ENCODE measurements at regions not wholly inside any gene's neighbourhood (a gene's known extent, or its start where the extent isn't known, plus 50 kb on each side); places are given as distances from the start of the nearest gene placed in this dataset.

DNA sequence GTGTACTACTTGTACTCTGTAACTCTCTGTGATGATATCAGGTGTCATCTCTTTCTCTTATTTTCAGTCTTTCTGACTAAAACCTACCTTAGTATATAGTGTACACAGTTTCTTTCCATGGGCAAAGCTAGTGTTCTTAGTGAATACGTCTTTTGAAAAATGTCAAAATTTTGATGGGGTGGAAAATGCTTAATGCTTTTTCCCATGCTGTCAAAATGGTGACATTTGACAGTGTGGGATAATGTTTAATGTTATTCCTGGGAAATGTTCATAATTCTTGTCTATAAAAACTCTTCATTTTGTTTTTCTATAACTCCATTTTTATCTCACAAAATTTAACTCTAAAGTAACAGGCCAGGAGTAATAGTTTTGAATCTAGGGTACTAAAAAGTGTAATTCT lies 742.7 kb upstream of the FOXG1 start:
- DNase-seq (ENCODE audit: low read depth in 1 of 2, low spot score in 1 of 2) = no peak
- H3K27me3 ChIP-seq = no peaks in the 10 kb centered on the region
- no peaks in the 10 kb centered on the region for H3K36me3 ChIP-seq
- H3K4me1 ChIP-seq (ENCODE audit: low read depth) = peaks cover 4% of the 10 kb centered on the region
- no peak overlapping the region for H3K4me3 ChIP-seq
- TF ChIP-seq CTCF (IDR thresholded peaks at IDR 0.05; ENCODE audit: low read depth, low read length) = no peak
- H3K9me3 ChIP-seq (ENCODE audit: low read depth) = no peaks in the 10 kb centered on the region
- no peak overlapping the region for H3K27ac ChIP-seq

GRCh38 chr14:28052251-28052650 lies 714.3 kb upstream of the FOXG1 start:
- Histone ChIP-seq H3K4me1 (ENCODE audit: low read depth) (no peaks in the 10 kb centered on the region), H3K4me3 (no peak overlapping the region), H3K9me3 (ENCODE audit: low read depth) (no peaks in the 10 kb centered on the region), H3K27me3 (no peaks in the 10 kb centered on the region), H3K27ac (no peak overlapping the region), H3K36me3 (no peaks in the 10 kb centered on the region)
- TF ChIP-seq CTCF (IDR thresholded peaks at IDR 0.05; ENCODE audit: low read depth, low read length) = no peak
- DNase-seq (ENCODE audit: low read depth in 1 of 2, low spot score in 1 of 2) = no peak

DNA sequence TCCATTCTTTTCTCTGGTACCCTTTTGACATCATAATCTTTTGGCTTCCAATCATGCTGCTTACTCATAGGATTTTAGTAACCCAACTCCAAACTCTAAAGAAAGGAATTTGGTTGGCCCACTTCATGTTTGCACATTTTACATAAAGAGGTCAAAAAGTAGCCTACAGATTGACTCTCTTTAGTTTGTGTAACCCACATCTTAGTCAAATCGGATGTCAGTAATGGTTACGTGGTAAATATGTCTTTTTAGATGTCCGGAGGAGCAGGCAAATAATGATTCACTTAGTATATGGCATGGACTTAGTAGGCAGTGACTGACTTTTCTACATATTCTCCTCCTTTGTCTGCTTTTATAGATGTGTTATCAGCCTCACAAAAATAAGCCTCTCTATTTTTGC lies 711.6 kb upstream of the FOXG1 start:
- H3K27ac ChIP-seq = no peak overlapping the region
- no peaks in the 10 kb centered on the region for H3K9me3 ChIP-seq (ENCODE audit: low read depth)
- no peak for DNase-seq (ENCODE audit: low read depth in 1 of 2, low spot score in 1 of 2)
- peaks cover 11% of the 10 kb centered on the region for H3K4me1 ChIP-seq (ENCODE audit: low read depth)
- no peaks in the 10 kb centered on the region for H3K27me3 ChIP-seq
- TF ChIP-seq CTCF (IDR thresholded peaks at IDR 0.05; ENCODE audit: low read depth, low read length) = no peak
- no peaks in the 10 kb centered on the region for H3K36me3 ChIP-seq
- no peak overlapping the region for H3K4me3 ChIP-seq

DNA sequence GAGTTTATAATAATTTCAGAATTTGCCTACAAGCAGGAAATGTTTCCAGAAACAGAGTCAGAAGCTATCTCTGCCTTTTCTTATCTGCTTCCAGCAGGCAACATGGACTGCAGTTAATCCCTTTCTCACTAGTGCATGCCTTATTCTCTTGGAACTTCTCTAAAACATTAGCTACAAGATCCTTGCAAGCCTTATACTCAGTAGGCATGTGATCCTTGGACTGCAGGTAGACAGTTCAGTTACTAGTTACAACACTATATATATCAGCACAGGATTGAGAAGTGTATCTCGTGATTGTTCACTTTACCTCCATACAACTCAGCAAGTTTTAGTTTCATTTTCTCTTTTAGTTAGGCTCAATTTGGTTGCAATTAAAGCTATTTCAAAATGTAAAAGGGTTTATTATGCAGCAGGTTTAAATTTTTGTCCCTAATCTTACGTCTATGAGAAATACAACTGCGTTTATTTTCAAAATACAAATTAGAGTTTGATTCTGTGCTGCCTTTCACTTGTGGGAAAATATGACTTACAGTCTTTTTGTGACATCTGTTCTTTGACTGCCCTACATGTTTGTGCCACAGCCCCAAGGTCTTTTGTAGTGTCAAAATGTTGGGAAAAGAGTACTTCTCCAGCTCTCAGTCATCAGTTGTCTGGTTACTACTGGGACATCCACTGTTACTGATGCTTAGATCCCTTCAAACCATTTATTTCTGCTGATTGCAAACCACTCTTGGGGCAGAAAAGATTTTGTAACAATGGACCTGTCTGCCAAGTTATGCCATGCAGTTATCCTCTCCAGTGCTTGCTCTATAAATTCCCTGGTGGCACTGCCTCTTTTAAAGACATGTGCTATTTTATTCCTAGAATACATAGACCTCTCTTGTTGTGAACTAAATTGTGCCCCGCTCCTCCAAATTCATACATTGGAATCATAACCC lies 709.0 kb upstream of the FOXG1 start:
- DNase-seq (ENCODE audit: low read depth in 1 of 2, low spot score in 1 of 2) = no peak
- peaks cover 11% of the 10 kb centered on the region for H3K4me1 ChIP-seq (ENCODE audit: low read depth)
- H3K27ac ChIP-seq = no peak overlapping the region
- H3K36me3 ChIP-seq = no peaks in the 10 kb centered on the region
- no peak overlapping the region for H3K4me3 ChIP-seq
- H3K27me3 ChIP-seq = no peaks in the 10 kb centered on the region
- no peaks in the 10 kb centered on the region for H3K9me3 ChIP-seq (ENCODE audit: low read depth)
- TF ChIP-seq CTCF (IDR thresholded peaks at IDR 0.05; ENCODE audit: low read depth, low read length) = no peak

- no peak for TF ChIP-seq CTCF (IDR thresholded peaks at IDR 0.05; ENCODE audit: low read depth, low read length)
- Histone ChIP-seq H3K36me3 (no peaks in the 10 kb centered on the region), H3K4me1 (ENCODE audit: low read depth) (peaks cover 11% of the 10 kb centered on the region), H3K27ac (no peak overlapping the region), H3K4me3 (no peak overlapping the region), H3K27me3 (no peaks in the 10 kb centered on the region), H3K9me3 (ENCODE audit: low read depth) (no peaks in the 10 kb centered on the region)
- no peak for DNase-seq (ENCODE audit: low read depth in 1 of 2, low spot score in 1 of 2)
These were observed 707.3 kb upstream of the FOXG1 start for GRCh38 chr14:28059254-28059653.
